AG04449 (cell line): ENCODE measurements at regions not wholly inside any gene's neighbourhood (a gene's known extent, or its start where the extent isn't known, plus 50 kb on each side); places are given as distances from the start of the nearest gene placed in this dataset.

Experiments
- CTCF ChIA-PET: fragments of 350-600 bp; formaldehyde crosslinking; extraction: SDS; loops from one replicate; lab custom pipeline; 2021; ENCODE audit warnings: antibody characterized with exemption; lab: Yijun Ruan, JAX
- POLR2A ChIA-PET: fragments of 400-600, 350-600 bp; formaldehyde crosslinking; extraction: SDS; loops from one replicate; lab custom pipeline; 2020; ENCODE audit warnings: antibody characterized with exemption, inconsistent platforms; lab: Yijun Ruan, JAX
- DNase-seq: peaks from one replicate; pipeline ENCODE4 v3.0.0-alpha.2; 2010; ENCODE audit warnings: low read depth, low spot score
- H3K4me3 ChIP-seq: 2 replicates; pipeline ENCODE4 v1.5.1; 2011; ENCODE audit warnings: low read depth, mild to moderate bottlenecking, control low read depth, low read length
- CTCF ChIP-seq: IDR thresholded peaks from one replicate; pipeline ENCODE4 v1.5.1; 2011; ENCODE audit warnings: mild to moderate bottlenecking, moderate library complexity, low read length, control low read depth, inconsistent platforms; ENCODE audit not compliant: insufficient read depth; ENCODE audit errors: missing control alignments

GRCh38 chrX:109843963-109844751, 111.1 kb upstream of the ACSL4 start:
- no peak overlapping the region for H3K4me3 ChIP-seq
- ChIA-PET CTCF (interaction anchor here (1.0 to 4.1 kb wide), 3 partner anchors 12 to 132 kb away, joined by 4 to 21 read pairs (median 4); no protein-coding TSS in a partner anchor), POLR2A (no interaction called here)

GRCh38 chrX:109844986-109845385, 111.9 kb upstream of the ACSL4 start:
- no peak overlapping the region for H3K4me3 ChIP-seq
- no peak for TF ChIP-seq CTCF
- ChIA-PET POLR2A (no interaction called here), CTCF (interaction anchor here (1.0 kb wide), 1 partner anchor 12 kb away, joined by 4 read pairs; no protein-coding TSS in a partner anchor)
- DNase-seq = no peak

More at GRCh38 chrX:109843963-109844751, 111.1 kb upstream of the ACSL4 start:
- DNase-seq = no peak
- TF ChIP-seq CTCF = no peak

- DNase-seq = no peak
- ChIA-PET CTCF (interaction anchor here (1.6 to 1.8 kb wide), 2 partner anchors 11 to 15 kb away, joined by 4 to 8 read pairs; no protein-coding TSS in a partner anchor), POLR2A (no interaction called here)
- TF ChIP-seq CTCF = no peak
- H3K4me3 ChIP-seq = no peak overlapping the region
These were observed 112.9 kb upstream of the ACSL4 start for GRCh38 chrX:109845996-109846395.

GRCh38 chrX:109847257-109848187, 114.5 kb upstream of the ACSL4 start:
- POLR2A ChIA-PET = interaction anchor here (1.3 kb wide), 1 partner anchor 115 kb away, joined by 3 read pairs; no protein-coding TSS in a partner anchor
- no peak for TF ChIP-seq CTCF
- peak; percentile 80 for DNase-seq
- no peak overlapping the region for H3K4me3 ChIP-seq
- CTCF ChIA-PET = interaction anchor here (1.2 to 4.3 kb wide), 6 partner anchors 9 to 135 kb away, joined by 3 to 19 read pairs (median 7); no protein-coding TSS in a partner anchor

- ChIA-PET POLR2A (no interaction called here), CTCF (interaction anchor here (0.9 to 4.3 kb wide), 5 partner anchors 9 to 363 kb away, joined by 3 to 19 read pairs (median 6); no protein-coding TSS in a partner anchor)
- H3K4me3 ChIP-seq = no peak overlapping the region
- no peak for TF ChIP-seq CTCF
- DNase-seq = no peak
These were observed 115.5 kb upstream of the ACSL4 start for GRCh38 chrX:109848461-109849050.
